Progenitor cell of endocrine pancreas (in vitro differentiated cells): ENCODE measurements at regions not wholly inside any gene's neighbourhood (a gene's known extent, or its start where the extent isn't known, plus 50 kb on each side); places are given as distances from the start of the nearest gene placed in this dataset.

ENCODE experiments used
- DNase-seq: peaks from one replicate; pipeline ENCODE4 v3.0.0; 2021; ENCODE audit warnings: low spot score; ENCODE audit not compliant: unreplicated experiment
- H3K27ac Mint-ChIP-seq: 2 replicates; pipeline ENCODE4 v1.8.0; 2021; ENCODE audit warnings: mild to moderate bottlenecking, moderate library complexity, mixed read lengths
- H3K27me3 Mint-ChIP-seq: 2 replicates; pipeline ENCODE4 v1.8.0; 2021; ENCODE audit warnings: mixed read lengths
- H3K36me3 Mint-ChIP-seq: 2 replicates; pipeline ENCODE4 v1.8.0; 2022; ENCODE audit warnings: mixed read lengths; ENCODE audit not compliant: insufficient read depth
- H3K4me1 Mint-ChIP-seq: 2 replicates; pipeline ENCODE4 v1.8.0; 2021; ENCODE audit warnings: low read depth, mixed read lengths
- H3K4me3 Mint-ChIP-seq: 2 replicates; pipeline ENCODE4 v1.8.0; 2021; ENCODE audit warnings: low read depth, mild to moderate bottlenecking, moderate library complexity, mixed read lengths
- H3K9me3 Mint-ChIP-seq: 2 replicates; pipeline ENCODE4 v1.8.0; 2021; ENCODE audit warnings: low read depth, mixed read lengths
- CTCF ChIP-seq: fragments of 200-600 bp; sonication (generic); IDR thresholded peaks from one replicate; pipeline ENCODE4 v1.5.0; 2021; ENCODE audit warnings: antibody characterized with exemption, mild to moderate bottlenecking; ENCODE audit not compliant: unreplicated experiment

DNA sequence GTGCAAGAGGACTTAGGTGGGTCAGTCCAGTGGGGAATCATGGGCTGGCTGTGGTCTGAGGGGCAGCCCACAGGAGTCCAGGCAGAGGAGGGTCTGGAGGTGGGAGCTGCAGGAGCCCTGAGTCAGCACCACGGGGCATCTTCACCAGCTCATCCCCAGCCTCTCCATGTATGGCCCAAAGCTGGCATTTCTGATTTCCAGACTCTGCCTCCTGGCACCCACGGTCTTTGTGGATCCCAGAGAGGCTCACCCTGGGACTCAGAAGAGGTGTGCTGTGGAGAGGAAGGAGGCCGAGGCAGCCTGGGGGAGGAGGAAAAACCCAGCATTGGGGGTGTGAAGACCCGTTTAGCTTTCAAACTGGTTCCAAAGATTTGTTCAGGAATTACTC, 64.5 kb upstream of the KLF13 start:
- no peak for DNase-seq
- peaks cover 3% of the 10 kb centered on the region for H3K27me3 Mint-ChIP-seq

DNA sequence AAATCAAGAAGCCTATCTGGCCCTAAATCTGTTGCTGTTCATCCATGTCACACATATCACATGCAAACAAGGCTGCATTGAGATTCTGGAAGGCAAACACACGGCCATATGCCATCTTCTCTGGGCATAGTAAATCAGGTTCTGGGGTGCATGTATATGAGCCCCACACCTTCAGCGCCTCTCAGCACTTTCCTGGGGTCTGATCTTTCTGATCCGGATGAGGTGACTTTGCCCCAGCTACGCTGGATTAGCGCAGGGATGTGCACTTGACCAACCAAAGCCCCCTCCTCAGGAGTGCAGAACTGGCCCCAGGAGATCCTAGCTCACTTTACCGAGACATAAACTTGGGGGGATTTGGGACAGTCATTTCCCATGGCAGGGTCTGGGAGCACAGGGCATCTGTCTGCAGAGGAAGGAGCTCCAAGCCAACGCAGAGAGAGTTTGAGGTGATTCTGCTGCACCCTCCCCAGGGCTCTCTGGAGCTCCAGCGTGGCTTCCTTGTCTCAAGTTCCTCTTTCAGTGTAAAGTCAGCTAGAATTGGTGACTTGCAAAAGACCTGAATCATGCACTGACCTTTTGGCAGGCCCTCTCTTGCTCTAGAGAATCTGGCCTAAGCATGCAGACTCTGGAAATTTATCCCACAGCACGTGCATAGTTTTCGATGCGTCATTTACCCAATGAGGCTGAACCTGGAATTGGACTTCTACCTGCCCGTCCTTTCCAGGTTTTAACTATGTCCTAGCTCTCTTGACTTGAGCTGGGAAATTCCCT, 63.5 kb upstream of the KLF13 start:
- Mint-ChIP-seq H3K9me3 (peaks cover 1% of the 10 kb centered on the region), H3K27me3 (peaks cover 3% of the 10 kb centered on the region), H3K4me1 (peaks cover 10% of the 10 kb centered on the region), H3K27ac (no peak overlapping the region), H3K36me3 (no peaks in the 10 kb centered on the region), H3K4me3 (no peak overlapping the region)
- no peak for TF ChIP-seq CTCF
- no peak for DNase-seq

More for the DNA sequence above, 64.5 kb upstream of the KLF13 start:
- H3K4me1 Mint-ChIP-seq: peaks cover 10% of the 10 kb centered on the region
- peaks cover 5% of the 10 kb centered on the region for H3K9me3 Mint-ChIP-seq
- H3K27ac Mint-ChIP-seq: no peak overlapping the region
- H3K4me3 Mint-ChIP-seq: no peak overlapping the region
- no peaks in the 10 kb centered on the region for H3K36me3 Mint-ChIP-seq
- no peak for TF ChIP-seq CTCF

DNA sequence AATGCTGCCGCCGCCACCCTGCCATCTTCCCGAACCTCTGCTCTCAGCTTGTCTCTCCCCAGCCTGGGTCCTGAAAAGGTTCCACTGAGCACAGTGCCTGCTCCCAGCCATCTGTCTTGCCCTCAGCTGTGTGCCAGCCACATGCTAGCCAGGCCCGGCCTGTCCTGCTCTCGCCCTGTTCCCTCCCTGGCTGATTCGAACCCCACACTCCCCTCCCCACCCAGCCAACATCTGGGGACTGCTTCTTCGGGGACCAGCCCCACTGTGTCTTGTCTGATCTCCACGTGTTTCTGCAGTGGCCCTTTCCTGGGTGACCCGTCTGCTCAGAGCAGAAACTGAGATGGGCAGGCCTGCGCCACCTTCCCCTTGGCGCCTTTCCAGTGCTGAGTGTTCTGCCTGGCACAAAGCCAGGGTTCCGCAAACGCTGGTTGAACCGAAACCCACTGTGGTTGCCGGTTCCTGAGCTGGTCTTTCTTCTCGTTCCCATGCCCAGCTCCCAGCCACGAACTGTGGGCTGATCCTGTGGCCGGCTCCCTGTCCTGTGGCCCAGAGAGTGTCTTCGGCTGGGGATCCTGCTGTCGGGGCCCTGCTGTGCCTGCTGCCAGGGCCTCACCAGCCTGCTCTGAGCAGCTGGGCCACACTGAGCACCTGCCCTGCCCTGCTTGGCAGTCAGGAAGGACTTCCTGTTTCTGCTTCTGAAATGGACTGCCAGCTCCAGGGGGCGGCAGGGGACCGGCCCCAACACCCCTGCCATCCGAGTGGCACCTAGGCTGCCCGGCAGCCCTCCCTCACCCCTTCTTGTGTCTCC, 62.7 kb upstream of the KLF13 start:
- Mint-ChIP-seq H3K27ac (peak overlapping the region; percentile 59), H3K4me1 (peaks cover 10% of the 10 kb centered on the region), H3K9me3 (no peaks in the 10 kb centered on the region), H3K4me3 (no peak overlapping the region), H3K27me3 (peaks cover 3% of the 10 kb centered on the region), H3K36me3 (no peaks in the 10 kb centered on the region)
- TF ChIP-seq CTCF: no peak
- DNase-seq: no peak

DNA sequence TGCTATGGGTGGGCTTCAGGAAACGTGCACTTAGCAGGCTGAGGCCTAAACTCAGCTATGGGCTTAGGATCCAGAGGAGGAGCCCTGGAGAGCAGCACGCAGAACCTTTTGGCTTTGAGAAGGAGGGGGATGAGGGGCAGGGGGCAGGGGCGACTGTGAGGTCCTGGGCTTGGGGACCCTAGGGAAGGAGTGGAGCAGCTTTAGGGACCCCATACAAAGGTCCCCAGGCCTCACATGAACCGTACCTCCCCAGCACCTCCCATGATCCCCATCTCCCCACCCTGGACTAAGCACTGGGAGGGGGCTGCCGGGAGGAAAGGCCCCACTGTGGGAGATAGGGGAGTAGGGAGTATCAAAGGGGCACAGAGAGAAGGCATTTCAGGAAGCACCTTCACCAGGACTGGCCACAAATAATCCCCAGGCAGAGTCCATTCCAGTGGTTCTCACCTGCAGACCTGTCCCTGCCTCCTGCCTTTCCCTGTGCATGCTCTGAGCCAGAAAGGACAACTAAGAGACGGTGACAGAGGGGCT, 62.0 kb upstream of the KLF13 start:
- Mint-ChIP-seq H3K4me3 (no peak overlapping the region), H3K4me1 (peaks cover 10% of the 10 kb centered on the region), H3K9me3 (no peaks in the 10 kb centered on the region), H3K36me3 (no peaks in the 10 kb centered on the region), H3K27ac (no peak overlapping the region), H3K27me3 (peaks cover 3% of the 10 kb centered on the region)
- TF ChIP-seq CTCF: no peak
- DNase-seq: no peak

DNA sequence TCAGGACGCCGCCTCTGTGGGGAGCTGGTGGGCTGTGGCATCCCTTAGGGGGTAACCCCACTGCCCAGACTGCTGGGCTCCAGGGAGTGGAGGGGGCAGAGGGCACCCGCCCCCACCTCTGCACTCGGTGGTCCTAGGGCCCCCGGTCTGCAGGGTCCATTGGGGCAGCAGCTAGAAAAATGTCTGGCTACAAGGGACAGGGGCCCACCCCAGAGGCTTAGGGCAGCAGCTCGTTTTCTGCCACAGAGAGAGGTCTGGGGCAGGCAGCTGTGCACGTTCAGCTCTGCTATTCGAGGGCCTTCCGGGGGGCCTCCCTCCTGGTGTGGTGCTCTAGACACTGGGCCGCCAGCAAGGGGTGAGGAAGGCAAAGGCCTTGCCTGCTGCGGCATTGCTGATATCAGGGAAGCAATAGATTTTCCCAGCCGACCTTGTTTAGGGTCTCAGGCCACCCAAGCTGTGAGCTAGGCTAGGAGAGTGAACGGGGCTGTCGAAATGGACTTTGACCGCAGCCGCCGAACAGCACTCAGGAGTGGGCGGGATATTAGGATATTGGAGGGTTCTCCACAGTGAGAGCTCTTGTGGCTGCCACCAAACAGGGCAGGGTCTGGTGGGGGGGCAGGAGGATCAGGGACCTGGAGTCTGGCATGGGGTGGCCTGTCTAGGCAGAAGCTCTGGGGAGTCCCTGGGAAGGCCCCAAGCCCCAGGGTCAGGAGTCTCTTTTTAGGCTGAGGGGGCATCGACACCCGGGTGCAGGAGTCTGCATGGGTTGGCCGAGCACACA, 61.4 kb upstream of the KLF13 start:
- no peaks in the 10 kb centered on the region for H3K9me3 Mint-ChIP-seq
- H3K27me3 Mint-ChIP-seq: peaks cover 3% of the 10 kb centered on the region
- peaks cover 10% of the 10 kb centered on the region for H3K4me1 Mint-ChIP-seq
- no peaks in the 10 kb centered on the region for H3K36me3 Mint-ChIP-seq
- H3K27ac Mint-ChIP-seq: peak overlapping the region; percentile 73
- no peak for DNase-seq
- no peak overlapping the region for H3K4me3 Mint-ChIP-seq
- no peak for TF ChIP-seq CTCF
